ENCODE measurements at regions not wholly inside any gene's neighbourhood (a gene's known extent, or its start where the extent isn't known, plus 50 kb on each side); places are given as distances from the start of the nearest gene placed in this dataset.
"Not testable (repeated sequence)": the region's sequence is repeated elsewhere in the genome, so short reads cannot be mapped to it uniquely, and the experiment has no call there.

- DNase-seq, result not testable (repeated sequence)
Observed at GRCh38 chr21:13907385-13907784, 297.8 kb downstream of the POTED start.

DNA sequence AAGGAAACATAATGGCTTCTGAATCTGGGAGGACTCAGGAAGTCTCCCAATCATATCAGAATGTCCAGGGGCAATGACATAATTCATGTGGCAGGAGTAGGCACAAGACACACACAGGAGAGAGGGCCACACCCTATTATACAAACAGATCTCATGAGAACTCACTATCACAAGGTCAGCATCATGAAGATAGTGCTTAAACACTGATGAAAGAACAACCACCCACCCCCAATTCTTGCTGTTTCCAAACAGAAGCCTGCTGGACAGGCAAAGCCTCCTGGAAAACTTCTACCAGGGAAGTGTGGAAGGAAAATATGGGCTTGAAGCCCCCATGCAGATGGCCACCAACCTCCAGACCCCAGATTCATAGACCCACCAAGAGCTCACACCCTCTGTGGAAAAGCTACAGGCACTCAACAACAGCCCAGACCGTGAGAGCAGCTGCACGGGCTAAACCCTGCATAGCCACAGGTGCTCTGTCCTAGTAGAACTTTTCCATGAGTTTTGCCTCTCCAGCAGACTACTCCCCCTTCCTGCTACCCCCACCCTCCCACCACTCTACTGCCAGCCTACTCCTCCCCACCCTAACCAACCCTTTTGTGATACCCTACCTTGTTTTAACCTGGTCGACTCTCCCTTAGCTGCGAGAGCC, 287.1 kb downstream of the POTED start:
- not testable (repeated sequence) for DNase-seq

GRCh38 chr21:13893617-13894016, 284.0 kb downstream of the POTED start:
- DNase-seq, result not testable (repeated sequence)

DNA sequence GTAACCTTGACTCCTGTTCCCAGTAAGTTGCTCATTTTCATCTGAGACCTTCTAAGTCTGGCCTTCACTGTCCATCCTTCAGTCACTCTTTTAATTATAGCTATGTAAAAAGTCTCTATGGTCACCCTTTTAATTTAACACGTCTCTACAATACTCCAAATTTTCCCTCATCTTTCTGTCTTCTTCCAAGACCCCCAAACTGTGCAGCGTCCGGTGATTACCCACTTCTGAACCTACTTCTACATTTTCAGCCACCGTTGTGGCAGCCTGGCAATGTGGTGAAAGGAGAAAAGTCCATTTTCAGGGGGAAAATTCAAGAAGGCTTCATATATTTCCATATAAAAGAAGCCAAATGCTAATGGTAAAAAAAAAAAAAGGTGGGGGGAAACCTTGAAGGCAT, 283.4 kb downstream of the POTED start:
- DNase-seq, result not testable (repeated sequence)

GRCh38 chr21:13892146-13892751, 282.7 kb downstream of the POTED start:
- not testable (repeated sequence) for DNase-seq

DNA sequence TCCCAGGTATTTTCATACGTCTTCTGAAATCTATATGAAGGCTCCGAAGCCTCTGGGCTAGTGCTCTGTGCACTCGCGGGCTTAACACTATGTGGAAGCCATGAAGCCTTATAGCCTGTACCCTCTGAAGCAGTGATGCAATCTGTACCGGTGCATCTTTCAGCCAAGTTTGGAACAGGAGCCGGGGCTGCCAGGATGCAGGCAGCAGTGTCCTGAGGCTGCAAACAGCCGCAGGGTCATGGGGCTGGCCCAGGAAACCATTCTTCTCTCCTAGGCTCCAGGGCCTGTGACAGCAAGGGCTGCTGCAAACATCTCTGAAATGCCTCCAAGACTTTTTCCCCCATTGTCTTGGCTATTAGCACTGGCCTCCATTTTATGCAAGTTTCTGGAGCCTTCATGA, 279.6 kb downstream of the POTED start:
- not testable (repeated sequence) for DNase-seq

GRCh38 chr21:13883641-13884395, 274.2 kb downstream of the POTED start:
- DNase-seq, result not testable (repeated sequence)

- DNase-seq, result not testable (repeated sequence)
Observed at GRCh38 chr21:13877503-13877902, 267.9 kb downstream of the POTED start.

DNA sequence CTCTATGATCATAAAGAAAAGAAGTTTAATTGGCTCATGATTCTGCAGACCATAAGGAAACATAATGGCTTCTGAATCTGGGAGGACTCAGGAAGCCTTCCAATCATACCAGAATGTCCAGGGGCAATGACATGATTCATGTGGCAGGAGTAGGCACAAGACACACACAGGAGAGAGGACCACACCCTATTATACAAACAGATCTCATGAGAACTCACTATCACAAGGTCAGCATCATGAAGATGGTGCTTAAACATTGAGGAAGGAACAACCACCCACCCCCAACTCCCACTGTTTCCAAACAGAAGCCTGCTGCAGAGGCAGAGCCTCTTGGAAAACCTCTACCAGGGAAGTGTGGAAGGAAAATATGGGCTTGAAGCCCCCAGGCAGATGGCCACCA, 267.4 kb downstream of the POTED start:
- not testable (repeated sequence) for DNase-seq

DNA sequence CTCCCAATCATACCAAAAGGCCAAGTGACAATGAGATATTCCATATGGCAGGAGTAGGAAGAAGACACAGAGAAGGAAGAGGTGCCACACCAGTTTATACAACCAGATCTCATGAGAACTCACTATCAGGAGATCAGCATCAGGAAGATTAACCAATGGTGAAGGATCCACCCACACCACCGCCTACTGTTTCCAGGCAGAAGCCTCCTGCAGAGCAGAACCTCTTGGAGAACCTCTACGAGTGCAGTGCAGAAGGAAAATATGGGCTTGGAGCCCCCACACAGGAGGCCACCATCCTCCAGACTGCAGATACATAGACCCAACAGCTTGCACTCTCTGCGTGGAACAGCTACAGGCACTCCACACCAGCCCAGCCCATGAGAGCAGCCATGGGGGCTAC, 264.4 kb downstream of the POTED start:
- DNase-seq, result not testable (repeated sequence)

- no peak for DNase-seq
Observed at GRCh38 chr21:13854638-13855037, 245.1 kb downstream of the POTED start.

DNA sequence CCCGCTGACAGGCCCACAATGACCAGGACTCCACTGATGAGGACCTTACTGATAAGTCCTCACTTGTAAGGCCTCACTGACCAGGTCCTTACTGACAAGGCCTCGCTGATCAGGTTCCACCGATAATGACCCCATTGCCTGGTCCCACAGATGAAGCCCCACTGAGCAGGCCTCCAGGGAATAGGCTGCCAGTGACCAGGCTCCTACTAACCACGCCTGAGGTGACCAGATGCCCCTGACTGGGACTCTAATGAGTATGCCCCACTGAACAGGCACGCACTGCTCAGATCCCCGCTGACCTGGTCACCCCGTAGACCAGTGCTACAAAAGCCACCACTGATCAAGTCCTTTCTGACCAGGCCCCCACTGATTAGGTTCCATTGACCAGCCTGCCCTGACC, 241.2 kb downstream of the POTED start:
- not testable (repeated sequence) for DNase-seq

GRCh38 chr21:13849489-13849888, 239.9 kb downstream of the POTED start:
- DNase-seq, result not testable (repeated sequence)

GRCh38 chr21:13846718-13847117, 237.1 kb downstream of the POTED start:
- not testable (repeated sequence) for DNase-seq

- DNase-seq, result not testable (repeated sequence)
Observed at GRCh38 chr21:13844574-13844973, 235.0 kb downstream of the POTED start.

GRCh38 chr21:13843081-13843480, 233.5 kb downstream of the POTED start:
- DNase-seq, result not testable (repeated sequence)

DNA sequence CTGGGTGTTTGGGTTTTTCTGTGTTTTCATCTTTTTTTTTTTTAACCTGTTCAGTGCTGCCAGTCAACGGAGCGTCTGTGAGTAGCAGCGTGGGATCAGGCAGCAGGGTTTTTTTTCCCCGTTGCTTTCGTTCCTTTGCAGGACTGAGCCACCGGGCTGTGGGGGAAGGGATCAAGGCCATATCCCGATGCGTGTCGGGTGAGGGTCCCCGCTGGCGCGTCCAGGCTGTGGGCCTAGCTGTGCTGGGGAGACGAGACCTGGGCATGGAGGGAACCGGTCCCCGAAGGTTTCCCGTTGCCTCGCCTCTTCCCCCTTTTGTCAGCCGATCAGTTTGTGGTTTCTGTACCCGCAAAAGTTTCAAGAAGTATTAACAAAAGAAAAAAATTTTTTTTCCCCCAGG, 218.1 kb downstream of the POTED start:
- DNase-seq, result not testable (repeated sequence)

GRCh38 chr21:13827201-13827600, 217.6 kb downstream of the POTED start:
- DNase-seq, result no peak

DNA sequence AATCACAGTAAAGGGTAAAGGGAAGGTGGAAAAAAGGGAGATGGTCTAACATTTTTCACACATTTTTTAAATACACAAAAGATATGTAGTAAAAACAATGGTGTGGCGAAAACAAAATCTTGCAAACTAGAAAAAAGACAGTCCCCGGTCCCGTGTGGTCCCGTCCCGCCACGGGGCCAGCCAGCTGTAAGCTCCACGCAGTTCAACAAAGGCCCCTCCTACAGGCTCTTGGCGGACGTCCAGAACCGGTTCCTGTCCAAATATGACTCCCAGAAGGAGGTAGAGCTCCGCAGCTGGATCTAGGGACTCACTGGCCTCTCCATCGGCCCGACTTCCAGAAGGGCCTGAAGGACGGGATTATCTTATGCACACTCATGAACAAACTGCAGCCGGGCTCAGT, 216.9 kb downstream of the POTED start:
- DNase-seq, result not testable (repeated sequence)

DNA sequence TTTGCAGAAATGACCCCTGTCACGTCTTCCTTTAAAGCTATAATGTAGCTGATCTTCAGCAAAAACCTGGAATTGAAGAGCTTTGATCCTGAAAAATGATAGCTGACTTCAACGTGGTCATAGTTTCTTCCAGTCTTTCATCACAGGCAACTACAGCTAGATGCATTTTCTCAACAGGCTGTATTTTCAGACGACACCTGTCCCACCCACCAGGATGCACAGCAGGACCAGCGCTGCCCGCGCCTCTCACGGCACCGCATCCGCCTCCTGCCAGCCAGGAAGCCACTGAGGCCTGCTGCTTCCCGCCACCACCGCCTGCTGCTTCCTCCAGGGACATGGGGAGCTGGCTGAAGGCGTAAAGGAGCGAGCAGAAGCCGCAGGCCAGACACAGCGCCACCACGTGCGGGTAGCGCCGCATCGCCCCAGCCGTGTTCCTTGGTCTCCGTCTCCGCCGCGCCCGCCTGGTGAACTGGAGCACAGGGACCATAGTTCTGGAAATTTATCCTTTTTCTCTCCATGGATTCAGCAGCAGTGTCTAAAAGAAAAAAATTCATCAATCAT, 215.7 kb downstream of the POTED start:
- not testable (repeated sequence) for DNase-seq

DNA sequence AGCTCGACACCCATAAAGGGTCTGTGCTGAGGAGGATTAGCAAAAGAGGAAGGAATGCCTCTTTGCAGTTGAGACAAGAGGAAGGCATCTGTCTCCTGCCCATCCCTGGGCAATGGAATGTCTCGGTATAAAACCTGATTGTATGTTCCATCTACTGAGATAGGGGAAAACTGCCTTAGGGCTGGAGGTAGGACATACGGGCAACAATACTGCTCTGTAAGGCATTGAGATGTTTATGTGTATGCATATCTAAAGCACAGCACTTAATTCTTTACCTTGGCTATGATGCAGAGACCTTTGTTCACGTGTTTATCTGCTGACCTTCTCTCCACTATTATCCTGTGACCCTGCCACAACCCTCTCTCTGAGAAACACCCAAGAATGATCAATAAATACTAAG, 210.7 kb downstream of the POTED start:
- DNase-seq, result not testable (repeated sequence)

DNA sequence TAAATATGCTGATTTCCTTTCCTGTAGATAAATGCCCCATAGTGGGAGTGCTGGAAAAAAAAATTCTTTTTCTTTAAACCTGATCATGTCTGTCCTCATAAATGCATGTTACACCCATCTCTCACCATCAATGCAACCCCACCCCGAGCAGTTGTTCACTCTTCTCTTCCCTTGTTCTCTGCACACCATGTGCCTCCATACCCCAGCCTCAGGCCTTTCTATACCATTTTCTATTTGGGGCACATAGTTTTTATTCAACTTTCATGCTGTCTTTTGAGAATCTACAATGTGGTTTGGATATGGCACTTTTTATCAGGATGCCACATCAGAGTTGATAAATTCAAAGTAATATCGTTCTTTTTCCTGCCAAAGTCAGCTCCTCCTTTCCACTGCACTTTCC, 202.6 kb downstream of the POTED start:
- not testable (repeated sequence) for DNase-seq

DNA sequence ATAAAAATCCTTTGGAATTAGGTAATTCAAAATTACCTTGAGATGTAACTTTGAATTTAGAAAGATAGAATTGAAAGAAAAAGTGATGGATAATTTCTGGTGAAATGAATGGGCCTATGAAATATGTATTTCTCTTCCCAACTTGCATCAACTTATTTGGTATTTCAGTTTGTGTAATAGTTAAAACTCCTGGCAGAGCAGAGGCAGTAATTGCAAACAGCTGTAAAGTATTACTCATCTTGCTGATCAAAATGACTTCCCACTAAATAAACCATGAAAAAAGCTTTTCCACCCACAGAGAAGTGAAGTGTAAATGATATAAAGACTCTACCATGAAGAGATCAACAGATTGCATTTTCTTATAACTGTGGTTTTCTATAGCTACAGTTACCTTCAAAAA, 201.0 kb downstream of the POTED start:
- not testable (repeated sequence) for DNase-seq

DNA sequence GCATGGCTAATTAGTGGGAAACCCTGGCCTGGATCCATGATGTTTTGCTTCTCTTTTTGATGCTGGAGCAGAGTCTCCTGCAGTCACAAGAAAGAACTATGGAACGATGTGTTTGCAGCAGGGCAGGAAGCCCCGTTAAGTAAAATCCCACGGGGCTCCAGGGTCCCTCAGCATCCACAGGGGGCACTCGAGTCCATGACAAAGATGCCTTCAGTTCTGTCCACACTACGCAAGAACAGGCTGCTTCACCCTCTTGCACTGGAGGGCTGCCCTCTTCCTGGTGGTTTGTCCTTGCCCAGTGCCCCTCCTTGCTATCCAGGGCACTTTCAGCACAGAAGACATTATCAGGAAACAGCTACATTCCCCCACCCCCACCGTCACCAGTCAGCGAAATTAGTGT, 196.9 kb downstream of the POTED start:
- DNase-seq, result not testable (repeated sequence)

Measured in activated CD4-positive, alpha-beta T cell treated with anti-CD3 and anti-CD28 coated beads, Interleukin-2, amount 50 U/mL, for 16 hours (primary cell).